Astrocyte (in vitro differentiated cells and primary cell): ENCODE measurements at regions not wholly inside any gene's neighbourhood (a gene's known extent, or its start where the extent isn't known, plus 50 kb on each side); places are given as distances from the start of the nearest gene placed in this dataset.

Source experiments
- EZH2 ChIP-seq: IDR thresholded peaks from 2 replicates; pipeline ENCODE4 v1.6.1; 2012; ENCODE audit warnings: mild to moderate bottlenecking, low read length, inconsistent platforms; ENCODE audit not compliant: insufficient read depth
- TF ChIP-seq, protein P1 (sequence below): IDR thresholded peaks from 2 replicates; pipeline ENCODE4 v1.5.1; 2011; ENCODE audit warnings: low read depth, mild to moderate bottlenecking, inconsistent platforms, low read length, moderate library complexity; ENCODE audit not compliant: insufficient read depth

DNA sequence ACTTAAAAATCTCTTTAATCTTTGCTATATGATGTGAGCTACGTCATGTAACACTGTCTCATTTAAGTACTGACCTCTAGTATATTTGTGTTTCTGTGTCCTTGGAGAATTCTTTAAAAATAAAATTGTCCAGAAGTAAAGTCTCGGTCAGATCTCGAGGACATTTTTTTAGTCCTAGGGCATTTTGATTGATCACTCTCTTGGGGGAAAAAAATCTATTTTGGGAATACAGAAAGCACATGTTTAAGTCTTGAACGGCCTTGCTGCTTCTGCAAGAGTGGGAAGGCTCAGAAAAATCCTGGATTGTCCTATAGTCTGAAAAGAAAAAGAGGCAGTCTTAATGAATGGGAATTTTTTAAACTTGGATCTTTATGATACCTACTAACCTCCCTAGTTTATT, 234.3 kb downstream of the UTRN start:
- TF ChIP-seq, protein P1, sequence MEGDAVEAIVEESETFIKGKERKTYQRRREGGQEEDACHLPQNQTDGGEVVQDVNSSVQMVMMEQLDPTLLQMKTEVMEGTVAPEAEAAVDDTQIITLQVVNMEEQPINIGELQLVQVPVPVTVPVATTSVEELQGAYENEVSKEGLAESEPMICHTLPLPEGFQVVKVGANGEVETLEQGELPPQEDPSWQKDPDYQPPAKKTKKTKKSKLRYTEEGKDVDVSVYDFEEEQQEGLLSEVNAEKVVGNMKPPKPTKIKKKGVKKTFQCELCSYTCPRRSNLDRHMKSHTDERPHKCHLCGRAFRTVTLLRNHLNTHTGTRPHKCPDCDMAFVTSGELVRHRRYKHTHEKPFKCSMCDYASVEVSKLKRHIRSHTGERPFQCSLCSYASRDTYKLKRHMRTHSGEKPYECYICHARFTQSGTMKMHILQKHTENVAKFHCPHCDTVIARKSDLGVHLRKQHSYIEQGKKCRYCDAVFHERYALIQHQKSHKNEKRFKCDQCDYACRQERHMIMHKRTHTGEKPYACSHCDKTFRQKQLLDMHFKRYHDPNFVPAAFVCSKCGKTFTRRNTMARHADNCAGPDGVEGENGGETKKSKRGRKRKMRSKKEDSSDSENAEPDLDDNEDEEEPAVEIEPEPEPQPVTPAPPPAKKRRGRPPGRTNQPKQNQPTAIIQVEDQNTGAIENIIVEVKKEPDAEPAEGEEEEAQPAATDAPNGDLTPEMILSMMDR = no peak
- TF ChIP-seq EZH2 = no peak
